HG03175 (cell line): ENCODE measurements at regions not wholly inside any gene's neighbourhood (a gene's known extent, or its start where the extent isn't known, plus 50 kb on each side); places are given as distances from the start of the nearest gene placed in this dataset.

Source experiments
- ATAC-seq: cut with Tn5 transposase; IDR thresholded peaks from one replicate; pipeline ENCODE4 v1.9.1; 2021; ENCODE audit warnings: mild to moderate bottlenecking, moderate library complexity; ENCODE audit not compliant: unreplicated experiment

GRCh38 chr20:63089051-63089907 lies 82.5 kb upstream of the BHLHE23 start:
- no peak for ATAC-seq

GRCh38 chr20:63087872-63088680 lies 81.3 kb upstream of the BHLHE23 start:
- ATAC-seq = no peak

GRCh38 chr20:63087236-63087871 lies 80.6 kb upstream of the BHLHE23 start:
- ATAC-seq = no peak

GRCh38 chr20:63086421-63087235 lies 79.9 kb upstream of the BHLHE23 start:
- ATAC-seq = no peak

GRCh38 chr20:63085151-63085861 lies 78.5 kb upstream of the BHLHE23 start:
- ATAC-seq = no peak

GRCh38 chr20:63084563-63084927 lies 77.8 kb upstream of the BHLHE23 start:
- ATAC-seq = no peak

GRCh38 chr20:63083831-63084562 lies 77.2 kb upstream of the BHLHE23 start:
- no peak for ATAC-seq

GRCh38 chr20:63082939-63083735 lies 76.4 kb upstream of the BHLHE23 start:
- ATAC-seq = no peak

GRCh38 chr20:63082308-63082938 lies 75.7 kb upstream of the BHLHE23 start:
- no peak for ATAC-seq

- no peak for ATAC-seq
These were observed 75.1 kb upstream of the BHLHE23 start for GRCh38 chr20:63081831-63082230.

GRCh38 chr20:63081351-63081750 lies 74.6 kb upstream of the BHLHE23 start:
- no peak for ATAC-seq

GRCh38 chr20:63080811-63081210 lies 74.0 kb upstream of the BHLHE23 start:
- no peak for ATAC-seq

- no peak for ATAC-seq
These were observed 73.6 kb upstream of the BHLHE23 start for GRCh38 chr20:63080411-63080810.

GRCh38 chr20:63079971-63080370 lies 73.2 kb upstream of the BHLHE23 start:
- ATAC-seq = no peak

- ATAC-seq = no peak
These were observed 70.9 kb upstream of the BHLHE23 start for GRCh38 chr20:63077705-63078104.

GRCh38 chr20:63076421-63076820 lies 69.7 kb upstream of the BHLHE23 start:
- ATAC-seq = no peak

- ATAC-seq = no peak
These were observed 67.9 kb upstream of the BHLHE23 start for GRCh38 chr20:63074631-63075030.

- ATAC-seq = no peak
These were observed 67.4 kb upstream of the BHLHE23 start for GRCh38 chr20:63074182-63074581.
